PC-3 (cell line): ENCODE measurements at regions not wholly inside any gene's neighbourhood (a gene's known extent, or its start where the extent isn't known, plus 50 kb on each side); places are given as distances from the start of the nearest gene placed in this dataset.

Experiments used
- EZH2 ChIP-seq: fragments of 300-600 bp; sonication (generic); IDR thresholded peaks from one replicate; pipeline ENCODE4 v1.6.1; 2017; ENCODE audit warnings: antibody characterized with exemption, mild to moderate bottlenecking, low read length; ENCODE audit not compliant: unreplicated experiment
- EZH2phosphoT487 ChIP-seq: fragments of 300-600 bp; sonication (generic); IDR thresholded peaks from 2 replicates; pipeline ENCODE4 v1.6.1; 2018; ENCODE audit warnings: mild to moderate bottlenecking, antibody characterized with exemption, low read length, borderline replicate concordance
- TF ChIP-seq, protein P1 (sequence below): fragments of 300-600 bp; sonication (generic); conservative IDR thresholded peaks from 2 replicates; pipeline ENCODE4 v1.5.1; 2017; ENCODE audit warnings: antibody characterized with exemption, low read depth, mild to moderate bottlenecking, low read length

DNA sequence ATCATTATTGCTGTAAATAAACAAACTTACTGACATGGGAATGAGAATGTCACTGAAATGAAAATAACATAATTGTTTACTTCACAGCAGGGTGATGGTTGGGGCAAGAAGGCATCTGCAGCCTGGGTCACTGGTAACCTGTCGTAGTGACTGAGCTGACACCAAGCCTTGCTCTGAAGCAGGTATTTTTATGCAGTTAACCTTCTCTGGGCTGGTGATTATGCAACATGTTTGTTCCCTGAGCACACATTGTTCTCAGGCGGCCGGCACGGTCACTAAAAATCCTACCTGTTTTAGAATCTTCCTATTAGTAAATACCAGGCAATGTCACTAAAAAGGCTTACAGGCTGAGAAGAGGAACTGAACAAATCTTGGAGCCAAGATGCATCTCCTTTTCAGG, 157.7 kb upstream of the NR3C1 start:
- TF ChIP-seq, protein P1, sequence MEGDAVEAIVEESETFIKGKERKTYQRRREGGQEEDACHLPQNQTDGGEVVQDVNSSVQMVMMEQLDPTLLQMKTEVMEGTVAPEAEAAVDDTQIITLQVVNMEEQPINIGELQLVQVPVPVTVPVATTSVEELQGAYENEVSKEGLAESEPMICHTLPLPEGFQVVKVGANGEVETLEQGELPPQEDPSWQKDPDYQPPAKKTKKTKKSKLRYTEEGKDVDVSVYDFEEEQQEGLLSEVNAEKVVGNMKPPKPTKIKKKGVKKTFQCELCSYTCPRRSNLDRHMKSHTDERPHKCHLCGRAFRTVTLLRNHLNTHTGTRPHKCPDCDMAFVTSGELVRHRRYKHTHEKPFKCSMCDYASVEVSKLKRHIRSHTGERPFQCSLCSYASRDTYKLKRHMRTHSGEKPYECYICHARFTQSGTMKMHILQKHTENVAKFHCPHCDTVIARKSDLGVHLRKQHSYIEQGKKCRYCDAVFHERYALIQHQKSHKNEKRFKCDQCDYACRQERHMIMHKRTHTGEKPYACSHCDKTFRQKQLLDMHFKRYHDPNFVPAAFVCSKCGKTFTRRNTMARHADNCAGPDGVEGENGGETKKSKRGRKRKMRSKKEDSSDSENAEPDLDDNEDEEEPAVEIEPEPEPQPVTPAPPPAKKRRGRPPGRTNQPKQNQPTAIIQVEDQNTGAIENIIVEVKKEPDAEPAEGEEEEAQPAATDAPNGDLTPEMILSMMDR = no peak
- no peak for TF ChIP-seq EZH2phosphoT487
- TF ChIP-seq EZH2 = no peak
